ENCODE measurements at regions not wholly inside any gene's neighbourhood (a gene's known extent, or its start where the extent isn't known, plus 50 kb on each side); places are given as distances from the start of the nearest gene placed in this dataset.
"Not testable (repeated sequence)": the region's sequence is repeated elsewhere in the genome, so short reads cannot be mapped to it uniquely, and the experiment has no call there.

GRCh38 chr18:66990909-66991308, 387.0 kb upstream of the CDH19 start:
- no peak for TF ChIP-seq ZNF274 (IDR thresholded peaks at IDR 0.05; ENCODE audit: low read depth, low read length)
- H3K4me3 ChIP-seq (ENCODE audit: low read length) = no peak overlapping the region

GRCh38 chr18:66979009-66979408, 375.1 kb upstream of the CDH19 start:
- no peak overlapping the region for H3K4me3 ChIP-seq (ENCODE audit: low read length)
- no peak for TF ChIP-seq ZNF274 (IDR thresholded peaks at IDR 0.05; ENCODE audit: low read depth, low read length)

- H3K4me3 ChIP-seq (ENCODE audit: low read length) = no peak overlapping the region
- no peak for TF ChIP-seq ZNF274 (IDR thresholded peaks at IDR 0.05; ENCODE audit: low read depth, low read length)
Measured at GRCh38 chr18:66972681-66973080, 368.8 kb upstream of the CDH19 start.

- TF ChIP-seq ZNF274 (IDR thresholded peaks at IDR 0.05; ENCODE audit: low read depth, low read length) = no peak
- H3K4me3 ChIP-seq (ENCODE audit: low read length) = no peak overlapping the region
Measured at GRCh38 chr18:66971960-66972359, 368.1 kb upstream of the CDH19 start.

- H3K4me3 ChIP-seq (ENCODE audit: low read length) = no peak overlapping the region
- TF ChIP-seq ZNF274 (IDR thresholded peaks at IDR 0.05; ENCODE audit: low read depth, low read length) = no peak
Measured at GRCh38 chr18:66966171-66966570, 362.3 kb upstream of the CDH19 start.

GRCh38 chr18:66958309-66958708, 354.4 kb upstream of the CDH19 start:
- no peak for TF ChIP-seq ZNF274 (IDR thresholded peaks at IDR 0.05; ENCODE audit: low read depth, low read length)
- no peak overlapping the region for H3K4me3 ChIP-seq (ENCODE audit: low read length)

- no peak for TF ChIP-seq ZNF274 (IDR thresholded peaks at IDR 0.05; ENCODE audit: low read depth, low read length)
- H3K4me3 ChIP-seq (ENCODE audit: low read length) = no peak overlapping the region
Measured at GRCh38 chr18:66951750-66952149, 347.9 kb upstream of the CDH19 start.

- no peak for TF ChIP-seq ZNF274 (IDR thresholded peaks at IDR 0.05; ENCODE audit: low read depth, low read length)
- no peak overlapping the region for H3K4me3 ChIP-seq (ENCODE audit: low read length)
Measured at GRCh38 chr18:66949419-66949818, 345.5 kb upstream of the CDH19 start.

GRCh38 chr18:66937546-66937945, 333.7 kb upstream of the CDH19 start:
- H3K4me3 ChIP-seq (ENCODE audit: low read length) = no peak overlapping the region
- TF ChIP-seq ZNF274 (IDR thresholded peaks at IDR 0.05; ENCODE audit: low read depth, low read length) = no peak

GRCh38 chr18:66931010-66931409, 327.1 kb upstream of the CDH19 start:
- no peak overlapping the region for H3K4me3 ChIP-seq (ENCODE audit: low read length)
- TF ChIP-seq ZNF274 (IDR thresholded peaks at IDR 0.05; ENCODE audit: low read depth, low read length) = no peak

- no peak overlapping the region for H3K4me3 ChIP-seq (ENCODE audit: low read length)
- TF ChIP-seq ZNF274 (IDR thresholded peaks at IDR 0.05; ENCODE audit: low read depth, low read length) = no peak
Measured at GRCh38 chr18:66916834-66917233, 312.9 kb upstream of the CDH19 start.

- H3K4me3 ChIP-seq (ENCODE audit: low read length) = no peak overlapping the region
- TF ChIP-seq ZNF274 (IDR thresholded peaks at IDR 0.05; ENCODE audit: low read depth, low read length) = no peak
Measured at GRCh38 chr18:66900837-66901236, 296.9 kb upstream of the CDH19 start.

GRCh38 chr18:66895631-66896030, 291.7 kb upstream of the CDH19 start:
- H3K4me3 ChIP-seq (ENCODE audit: low read length) = no peak overlapping the region
- TF ChIP-seq ZNF274 (IDR thresholded peaks at IDR 0.05; ENCODE audit: low read depth, low read length) = no peak

GRCh38 chr18:66894851-66895250, 291.0 kb upstream of the CDH19 start:
- TF ChIP-seq ZNF274 (IDR thresholded peaks at IDR 0.05; ENCODE audit: low read depth, low read length) = no peak
- no peak overlapping the region for H3K4me3 ChIP-seq (ENCODE audit: low read length)

GRCh38 chr18:66892388-66892787, 288.5 kb upstream of the CDH19 start:
- H3K4me3 ChIP-seq (ENCODE audit: low read length) = not testable (repeated sequence)

GRCh38 chr18:66874812-66875474, 271.1 kb upstream of the CDH19 start:
- H3K4me3 ChIP-seq (ENCODE audit: low read length) = no peak overlapping the region
- no peak for TF ChIP-seq ZNF274 (IDR thresholded peaks at IDR 0.05; ENCODE audit: low read depth, low read length)
